Calu3 (cell line): ENCODE measurements at regions not wholly inside any gene's neighbourhood (a gene's known extent, or its start where the extent isn't known, plus 50 kb on each side); places are given as distances from the start of the nearest gene placed in this dataset.

Experiments used
- BruUV-seq: library from RNA; stranded (reverse); fragments of 400-500 nt; replicated peaks from 2 replicates; lab custom pipeline; 2021; lab: Mats Ljungman, UMichigan
- CTCF ChIA-PET: fragments of 300-600 bp; sonication (Branson Sonifier 250); formaldehyde crosslinking; loops from one replicate; lab custom pipeline; 2022; ENCODE audit warnings: antibody characterized with exemption; lab: Charles Lee
- DNase-seq: peaks from one replicate; pipeline ENCODE4 v3.0.0; 2022
- H3K27ac Mint-ChIP-seq: one replicate; pipeline ENCODE4 v1.8.0; 2022; ENCODE audit warnings: mixed read lengths; ENCODE audit not compliant: unreplicated experiment
- H3K27me3 Mint-ChIP-seq: one replicate; pipeline ENCODE4 v1.8.0; 2022; ENCODE audit warnings: mixed read lengths; ENCODE audit not compliant: unreplicated experiment
- H3K36me3 Mint-ChIP-seq: one replicate; pipeline ENCODE4 v1.8.0; 2022; ENCODE audit warnings: mild to moderate bottlenecking, moderate library complexity, mixed read lengths; ENCODE audit not compliant: insufficient read depth, unreplicated experiment
- H3K4me1 Mint-ChIP-seq: one replicate; pipeline ENCODE4 v1.8.0; 2022; ENCODE audit warnings: mild to moderate bottlenecking, low read depth, mixed read lengths; ENCODE audit not compliant: unreplicated experiment
- H3K4me3 Mint-ChIP-seq: one replicate; pipeline ENCODE4 v1.8.0; 2022; ENCODE audit warnings: mild to moderate bottlenecking, low read depth, moderate library complexity, mixed read lengths; ENCODE audit not compliant: unreplicated experiment
- H3K9me3 Mint-ChIP-seq: one replicate; pipeline ENCODE4 v1.8.0; 2022; ENCODE audit warnings: low read depth, mixed read lengths; ENCODE audit not compliant: unreplicated experiment
- intact Hi-C: fragments of 100-400 bp; cut with micrococcal nuclease; formaldehyde crosslinking; loops from one replicate; pipeline ENCODE4 v1.10.0; 2022; ENCODE audit not compliant: unreplicated experiment
- TF ChIP-seq, protein P1 (sequence below): fragments of 200-600 bp; IDR thresholded peaks from one replicate; pipeline ENCODE4 v1.8.0; 2022; ENCODE audit warnings: antibody characterized with exemption; ENCODE audit not compliant: unreplicated experiment

DNA sequence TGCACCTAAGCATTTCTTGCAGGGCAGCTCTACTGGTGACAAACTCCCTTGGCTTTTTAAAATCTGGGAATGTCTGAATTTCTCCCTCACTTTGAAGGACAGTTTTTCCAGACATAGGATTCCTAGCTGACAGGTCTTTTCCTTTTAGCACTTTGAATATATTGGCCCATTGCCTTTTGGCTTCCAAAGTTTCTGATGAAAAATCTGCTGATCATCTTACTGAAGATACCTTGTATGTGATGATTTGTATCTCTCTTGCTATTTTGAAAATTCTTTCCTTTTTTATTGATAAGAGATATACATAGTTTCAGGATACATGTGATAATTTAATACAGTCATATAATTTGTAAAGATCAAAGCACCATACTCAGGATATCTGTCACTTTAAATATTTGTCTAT, 211.1 kb downstream of the ZIC5 start:
- intact Hi-C loops = no loop called here
- H3K4me1 Mint-ChIP-seq = no peaks in the 10 kb centered on the region
- BruUV-seq = no TSS peak
- no peaks in the 10 kb centered on the region for H3K36me3 Mint-ChIP-seq
- CTCF ChIA-PET = no interaction called here
- no peak for DNase-seq
- TF ChIP-seq, protein P1, sequence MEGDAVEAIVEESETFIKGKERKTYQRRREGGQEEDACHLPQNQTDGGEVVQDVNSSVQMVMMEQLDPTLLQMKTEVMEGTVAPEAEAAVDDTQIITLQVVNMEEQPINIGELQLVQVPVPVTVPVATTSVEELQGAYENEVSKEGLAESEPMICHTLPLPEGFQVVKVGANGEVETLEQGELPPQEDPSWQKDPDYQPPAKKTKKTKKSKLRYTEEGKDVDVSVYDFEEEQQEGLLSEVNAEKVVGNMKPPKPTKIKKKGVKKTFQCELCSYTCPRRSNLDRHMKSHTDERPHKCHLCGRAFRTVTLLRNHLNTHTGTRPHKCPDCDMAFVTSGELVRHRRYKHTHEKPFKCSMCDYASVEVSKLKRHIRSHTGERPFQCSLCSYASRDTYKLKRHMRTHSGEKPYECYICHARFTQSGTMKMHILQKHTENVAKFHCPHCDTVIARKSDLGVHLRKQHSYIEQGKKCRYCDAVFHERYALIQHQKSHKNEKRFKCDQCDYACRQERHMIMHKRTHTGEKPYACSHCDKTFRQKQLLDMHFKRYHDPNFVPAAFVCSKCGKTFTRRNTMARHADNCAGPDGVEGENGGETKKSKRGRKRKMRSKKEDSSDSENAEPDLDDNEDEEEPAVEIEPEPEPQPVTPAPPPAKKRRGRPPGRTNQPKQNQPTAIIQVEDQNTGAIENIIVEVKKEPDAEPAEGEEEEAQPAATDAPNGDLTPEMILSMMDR = no peak
- no peaks in the 10 kb centered on the region for H3K9me3 Mint-ChIP-seq
- H3K4me3 Mint-ChIP-seq = no peak overlapping the region
- H3K27ac Mint-ChIP-seq = no peak overlapping the region
- H3K27me3 Mint-ChIP-seq = no peaks in the 10 kb centered on the region

DNA sequence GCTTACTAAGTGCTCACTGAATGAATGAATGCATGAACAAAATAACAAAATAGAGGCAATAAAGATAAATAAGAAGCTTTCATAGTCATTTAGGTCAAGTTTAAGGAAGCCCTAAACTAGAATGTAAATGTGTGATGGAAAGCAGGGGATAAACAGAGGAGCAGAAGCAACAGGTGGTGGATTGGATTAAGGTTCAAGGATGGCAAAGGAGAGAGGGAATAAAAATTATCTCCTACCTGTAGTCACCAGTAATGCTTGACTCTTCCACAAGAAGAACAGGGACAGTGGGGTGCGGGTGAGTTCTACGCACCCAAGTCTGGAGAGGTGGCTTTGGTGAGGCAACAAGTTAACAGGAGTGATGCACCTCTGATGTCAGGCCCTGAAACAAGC, 212.4 kb downstream of the ZIC5 start:
- CTCF ChIA-PET = interaction anchor here (0.5 kb wide), 1 partner anchor 161 kb away, joined by 5 read pairs; no protein-coding TSS in a partner anchor
- no TSS peak for BruUV-seq

DNA sequence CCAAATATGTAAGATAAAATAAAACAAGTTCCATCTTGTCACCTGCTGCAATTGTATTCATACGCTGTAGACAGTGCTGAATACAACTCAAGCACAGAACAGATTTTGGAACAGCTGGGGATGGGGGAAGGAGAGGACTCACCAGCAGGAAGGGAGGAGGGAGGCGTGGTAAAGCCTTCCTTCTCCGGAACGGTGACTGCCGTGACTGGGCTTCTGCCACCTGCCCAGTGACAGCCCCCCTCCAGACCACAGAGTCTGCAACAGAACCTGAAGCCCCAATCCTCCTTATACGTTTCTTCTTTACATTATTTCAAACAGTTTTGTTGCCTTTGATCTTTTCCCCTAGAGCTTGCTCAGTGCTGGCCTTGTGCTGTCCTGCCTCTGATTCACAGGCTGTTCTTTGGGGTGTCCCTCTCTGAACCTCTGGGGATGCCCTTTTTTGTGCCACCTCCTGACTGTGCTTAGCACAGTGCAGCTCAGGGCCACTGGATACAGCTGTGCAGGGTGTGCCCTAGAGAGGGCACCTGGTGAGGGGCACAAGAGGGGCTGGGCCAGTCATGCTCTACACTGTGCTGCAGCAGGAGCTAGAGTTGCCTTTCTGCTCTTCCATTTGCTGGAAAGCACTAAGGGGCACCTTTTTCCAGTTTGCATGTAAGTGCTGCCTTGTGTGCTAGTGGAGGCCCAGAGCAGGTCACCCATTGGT, 213.0 kb downstream of the ZIC5 start:
- no TSS peak for BruUV-seq

More for the DNA sequence above, 212.4 kb downstream of the ZIC5 start:
- TF ChIP-seq, protein P1 = no peak
- no peak overlapping the region for H3K4me3 Mint-ChIP-seq
- intact Hi-C loops = no loop called here
- no peaks in the 10 kb centered on the region for H3K36me3 Mint-ChIP-seq
- no peak for DNase-seq
- no peaks in the 10 kb centered on the region for H3K4me1 Mint-ChIP-seq
- no peak overlapping the region for H3K27ac Mint-ChIP-seq
- no peaks in the 10 kb centered on the region for H3K27me3 Mint-ChIP-seq
- no peaks in the 10 kb centered on the region for H3K9me3 Mint-ChIP-seq

DNA sequence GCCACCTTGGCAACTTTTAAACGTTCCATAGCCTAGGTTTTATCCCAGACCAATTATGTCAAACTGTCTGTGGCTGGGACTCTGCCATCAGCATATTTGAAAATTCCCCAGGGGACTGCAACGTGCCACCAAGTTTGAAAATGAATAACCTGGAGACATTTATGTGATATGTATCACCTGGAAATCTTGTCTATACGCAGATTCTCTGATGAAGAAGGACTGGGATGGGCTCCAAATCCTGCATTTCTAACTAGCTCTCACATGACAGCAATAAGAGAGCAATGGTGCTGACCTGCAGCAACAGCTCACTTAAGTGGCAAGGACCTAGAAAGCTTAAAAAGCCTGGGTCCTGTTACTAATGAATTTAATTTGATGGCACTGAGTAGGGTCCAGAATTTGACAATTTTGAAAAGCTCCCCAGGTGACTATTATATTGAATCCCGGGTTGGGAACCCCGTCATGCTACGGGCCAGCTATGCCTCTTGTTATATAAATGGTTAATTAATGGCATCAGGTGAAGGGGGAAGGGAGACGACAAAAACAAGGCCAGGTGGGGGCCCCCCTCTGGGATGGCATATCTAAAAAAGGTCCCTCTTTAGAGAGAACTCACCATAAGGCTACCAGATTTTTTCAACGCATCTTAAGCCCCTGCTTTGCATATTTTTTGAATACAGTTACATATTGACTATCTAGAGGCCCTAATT, 213.7 kb downstream of the ZIC5 start:
- CTCF ChIA-PET = no interaction called here

More for the DNA sequence above, 213.0 kb downstream of the ZIC5 start:
- no peak overlapping the region for H3K4me3 Mint-ChIP-seq
- TF ChIP-seq, protein P1 = no peak
- H3K4me1 Mint-ChIP-seq = no peaks in the 10 kb centered on the region
- DNase-seq = no peak
- CTCF ChIA-PET = interaction anchor here (0.5 kb wide), 1 partner anchor 162 kb away, joined by 5 read pairs; no protein-coding TSS in a partner anchor
- no peak overlapping the region for H3K27ac Mint-ChIP-seq
- H3K36me3 Mint-ChIP-seq = no peaks in the 10 kb centered on the region
- intact Hi-C loops = no loop called here
- H3K27me3 Mint-ChIP-seq = no peaks in the 10 kb centered on the region
- H3K9me3 Mint-ChIP-seq = no peaks in the 10 kb centered on the region

More for the DNA sequence above, 213.7 kb downstream of the ZIC5 start:
- no TSS peak for BruUV-seq
- no peak overlapping the region for H3K4me3 Mint-ChIP-seq
- intact Hi-C loops = no loop called here
- no peaks in the 10 kb centered on the region for H3K9me3 Mint-ChIP-seq
- DNase-seq = no peak
- H3K27me3 Mint-ChIP-seq = no peaks in the 10 kb centered on the region
- no peaks in the 10 kb centered on the region for H3K36me3 Mint-ChIP-seq
- H3K4me1 Mint-ChIP-seq = no peaks in the 10 kb centered on the region
- H3K27ac Mint-ChIP-seq = no peak overlapping the region
- TF ChIP-seq, protein P1 = no peak
